ENCODE measurements at regions not wholly inside any gene's neighbourhood (a gene's known extent, or its start where the extent isn't known, plus 50 kb on each side); places are given as distances from the start of the nearest gene placed in this dataset.
"Not testable (repeated sequence)": the region's sequence is repeated elsewhere in the genome, so short reads cannot be mapped to it uniquely, and the experiment has no call there.

GRCh38 chrX:73914792-73915191 lies 62.3 kb upstream of the XIST start:
- H3K4me1 ChIP-seq (ENCODE audit: insufficient read depth, low read length); H3K4me3 ChIP-seq (ENCODE audit: low read length); H3K9me3 ChIP-seq (ENCODE audit: low read depth, low read length); H3K27me3 ChIP-seq (ENCODE audit: insufficient read depth, low read length): not testable (repeated sequence)

- H3K9me3 ChIP-seq (ENCODE audit: low read depth, low read length), result no peaks in the 10 kb centered on the region
Observed at GRCh38 chrX:73913580-73913979, 61.1 kb upstream of the XIST start.

GRCh38 chrX:73911946-73912345 lies 59.4 kb upstream of the XIST start:
- not testable (repeated sequence) for H3K27me3 ChIP-seq (ENCODE audit: insufficient read depth, low read length); H3K4me1 ChIP-seq (ENCODE audit: insufficient read depth, low read length); H3K9me3 ChIP-seq (ENCODE audit: low read depth, low read length); H3K4me3 ChIP-seq (ENCODE audit: low read length)

More at GRCh38 chrX:73913580-73913979, 61.1 kb upstream of the XIST start:
- Histone ChIP-seq H3K4me1 (ENCODE audit: insufficient read depth, low read length) (no peaks in the 10 kb centered on the region), H3K4me3 (ENCODE audit: low read length) (no peak overlapping the region), H3K27me3 (ENCODE audit: insufficient read depth, low read length) (no peaks in the 10 kb centered on the region)

- H3K9me3 ChIP-seq (ENCODE audit: low read depth, low read length); H3K4me3 ChIP-seq (ENCODE audit: low read length); H3K4me1 ChIP-seq (ENCODE audit: insufficient read depth, low read length); H3K27me3 ChIP-seq (ENCODE audit: insufficient read depth, low read length): not testable (repeated sequence)
Observed at GRCh38 chrX:73905749-73906374, 53.3 kb upstream of the XIST start.

- no peaks in the 10 kb centered on the region for H3K9me3 ChIP-seq (ENCODE audit: low read depth, low read length)
- H3K4me3 ChIP-seq (ENCODE audit: low read length), result no peak overlapping the region
- no peaks in the 10 kb centered on the region for H3K27me3 ChIP-seq (ENCODE audit: insufficient read depth, low read length)
- no peaks in the 10 kb centered on the region for H3K4me1 ChIP-seq (ENCODE audit: insufficient read depth, low read length)
Observed at GRCh38 chrX:73903941-73904340, 51.4 kb upstream of the XIST start.
